ENCODE measurements at regions not wholly inside any gene's neighbourhood (a gene's known extent, or its start where the extent isn't known, plus 50 kb on each side); places are given as distances from the start of the nearest gene placed in this dataset.

DNA sequence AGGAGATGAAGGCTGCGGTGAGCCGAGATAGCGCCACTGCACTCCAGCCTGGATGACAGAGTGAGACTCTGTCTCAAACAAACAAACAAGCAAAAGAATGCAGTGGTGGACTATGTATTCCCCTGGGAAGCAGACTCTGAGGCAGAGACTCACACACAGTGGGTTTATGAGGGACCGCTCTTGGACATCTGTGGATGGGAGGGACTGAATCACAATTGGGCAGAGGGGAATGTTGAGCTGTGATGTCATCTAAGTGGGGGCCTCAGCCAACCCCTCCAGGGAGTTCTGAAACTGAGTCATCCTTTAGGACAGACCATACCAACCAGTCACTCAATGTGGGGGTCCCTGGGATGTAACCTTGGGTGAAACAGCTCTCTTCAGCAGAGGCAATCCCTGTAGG is 151.0 kb downstream of the SUDS3 start:
- H3K27me3 ChIP-seq (ENCODE audit: control insufficient read depth in 3 of 3, insufficient read depth in 3 of 3, low read length in 2 of 3) = no peaks in the 10 kb centered on the region
- H3K9me3 ChIP-seq (ENCODE audit: control insufficient read depth in 4 of 4, insufficient read depth in 3 of 4, low read length in 3 of 4) = no peaks in the 10 kb centered on the region
- H3K4me3 ChIP-seq = no peak overlapping the region
- no peaks in the 10 kb centered on the region for H3K36me3 ChIP-seq (ENCODE audit: control insufficient read depth in 4 of 4, insufficient read depth in 4 of 4, low read length in 4 of 4)
- DNase-seq (no peak), ATAC-seq (ENCODE audit: insufficient read depth, low FRiP score) (no peak)
- H3K4me1 ChIP-seq (ENCODE audit: control insufficient read depth in 5 of 5, insufficient read depth in 5 of 5, low read length in 5 of 5) = peaks cover 0 to 6% (median 0%) of the 10 kb centered on the region in 5 donors
- no peak overlapping the region for H3K27ac ChIP-seq (ENCODE audit: low read depth in 1 of 2, low read length in 1 of 2)
- 84 to 89% methylated on average over 4 of the region's 4 CpGs for WGBS, 2 donors
- no peak overlapping the region for H3K9ac ChIP-seq (ENCODE audit: insufficient read depth in 1 of 2, low read length in 2 of 2)
- TF ChIP-seq, protein P1, sequence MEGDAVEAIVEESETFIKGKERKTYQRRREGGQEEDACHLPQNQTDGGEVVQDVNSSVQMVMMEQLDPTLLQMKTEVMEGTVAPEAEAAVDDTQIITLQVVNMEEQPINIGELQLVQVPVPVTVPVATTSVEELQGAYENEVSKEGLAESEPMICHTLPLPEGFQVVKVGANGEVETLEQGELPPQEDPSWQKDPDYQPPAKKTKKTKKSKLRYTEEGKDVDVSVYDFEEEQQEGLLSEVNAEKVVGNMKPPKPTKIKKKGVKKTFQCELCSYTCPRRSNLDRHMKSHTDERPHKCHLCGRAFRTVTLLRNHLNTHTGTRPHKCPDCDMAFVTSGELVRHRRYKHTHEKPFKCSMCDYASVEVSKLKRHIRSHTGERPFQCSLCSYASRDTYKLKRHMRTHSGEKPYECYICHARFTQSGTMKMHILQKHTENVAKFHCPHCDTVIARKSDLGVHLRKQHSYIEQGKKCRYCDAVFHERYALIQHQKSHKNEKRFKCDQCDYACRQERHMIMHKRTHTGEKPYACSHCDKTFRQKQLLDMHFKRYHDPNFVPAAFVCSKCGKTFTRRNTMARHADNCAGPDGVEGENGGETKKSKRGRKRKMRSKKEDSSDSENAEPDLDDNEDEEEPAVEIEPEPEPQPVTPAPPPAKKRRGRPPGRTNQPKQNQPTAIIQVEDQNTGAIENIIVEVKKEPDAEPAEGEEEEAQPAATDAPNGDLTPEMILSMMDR (IDR thresholded peaks at IDR 0.05; ENCODE audit: control extremely low read depth, extremely low read depth) = no peak

DNA sequence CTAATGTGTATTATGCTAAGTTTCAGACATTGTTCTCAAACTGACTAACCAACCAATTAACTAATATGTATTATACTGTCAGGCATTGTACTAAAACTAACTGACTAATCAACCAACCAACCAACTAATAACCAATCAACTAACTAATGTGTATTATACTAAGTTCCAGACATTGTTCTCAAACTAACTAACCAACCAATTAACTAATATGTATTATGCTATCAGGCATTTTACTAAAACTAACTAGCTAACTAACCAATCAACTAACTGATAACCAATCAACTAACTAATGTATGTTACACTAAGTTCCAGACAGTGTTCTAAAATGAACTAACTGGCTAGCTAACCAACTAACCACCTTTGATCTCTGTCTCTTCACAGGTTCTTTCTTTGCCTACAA is 152.3 kb downstream of the SUDS3 start:
- Histone ChIP-seq H3K9ac (ENCODE audit: insufficient read depth in 1 of 2, low read length in 2 of 2) (no peak overlapping the region), H3K4me3 (no peak overlapping the region), H3K9me3 (ENCODE audit: control insufficient read depth in 4 of 4, insufficient read depth in 3 of 4, low read length in 3 of 4) (no peaks in the 10 kb centered on the region), H3K27me3 (ENCODE audit: control insufficient read depth in 3 of 3, insufficient read depth in 3 of 3, low read length in 2 of 3) (no peaks in the 10 kb centered on the region), H3K27ac (ENCODE audit: low read depth in 1 of 2, low read length in 1 of 2) (no peak overlapping the region), H3K36me3 (ENCODE audit: control insufficient read depth in 4 of 4, insufficient read depth in 4 of 4, low read length in 4 of 4) (no peaks in the 10 kb centered on the region), H3K4me1 (ENCODE audit: control insufficient read depth in 5 of 5, insufficient read depth in 5 of 5, low read length in 5 of 5) (peaks cover 0 to 6% (median 0%) of the 10 kb centered on the region in 5 donors)
- DNase-seq = no peak
- no peak for ATAC-seq (ENCODE audit: insufficient read depth, low FRiP score)
- TF ChIP-seq, protein P1 (IDR thresholded peaks at IDR 0.05; ENCODE audit: control extremely low read depth, extremely low read depth) = no peak

DNA sequence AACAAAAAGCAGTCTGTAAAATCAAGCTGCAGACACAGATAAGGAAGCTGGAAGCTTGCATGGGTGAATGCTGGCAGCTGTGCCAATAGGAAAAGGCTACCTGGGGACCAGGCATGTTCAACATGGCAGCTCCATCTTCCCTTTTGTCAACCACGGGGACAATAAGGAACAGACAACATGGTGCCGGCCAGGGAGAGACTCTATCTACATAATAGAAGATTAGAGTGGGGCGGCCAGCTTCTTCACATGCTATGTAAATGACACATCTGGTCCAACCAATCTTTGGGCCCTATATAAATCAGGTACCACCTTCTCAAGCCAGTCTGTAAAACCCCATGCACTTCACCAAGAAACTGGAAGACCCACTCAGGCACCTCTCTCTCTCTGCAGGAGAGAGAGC is 157.6 kb downstream of the SUDS3 start:
- WGBS, 2 donors = 51 to 57% methylated on average over 3 of the region's 3 CpGs
- Histone ChIP-seq H3K9me3 (ENCODE audit: control insufficient read depth in 4 of 4, insufficient read depth in 3 of 4, low read length in 3 of 4) (peaks cover 0 to 2% (median 0%) of the 10 kb centered on the region in 4 donors), H3K27me3 (ENCODE audit: control insufficient read depth in 3 of 3, insufficient read depth in 3 of 3, low read length in 2 of 3) (no peaks in the 10 kb centered on the region), H3K36me3 (ENCODE audit: control insufficient read depth in 4 of 4, insufficient read depth in 4 of 4, low read length in 4 of 4) (no peaks in the 10 kb centered on the region), H3K4me3 (no peak overlapping the region), H3K9ac (ENCODE audit: insufficient read depth in 1 of 2, low read length in 2 of 2) (no peak overlapping the region), H3K4me1 (ENCODE audit: control insufficient read depth in 5 of 5, insufficient read depth in 5 of 5, low read length in 5 of 5) (peaks cover 0 to 2% (median 0%) of the 10 kb centered on the region in 5 donors), H3K27ac (ENCODE audit: low read depth in 1 of 2, low read length in 1 of 2) (no peak overlapping the region)
- DNase-seq = no peak
- TF ChIP-seq, protein P1 (IDR thresholded peaks at IDR 0.05; ENCODE audit: control extremely low read depth, extremely low read depth) = no peak
- ATAC-seq (ENCODE audit: insufficient read depth, low FRiP score) = no peak

DNA sequence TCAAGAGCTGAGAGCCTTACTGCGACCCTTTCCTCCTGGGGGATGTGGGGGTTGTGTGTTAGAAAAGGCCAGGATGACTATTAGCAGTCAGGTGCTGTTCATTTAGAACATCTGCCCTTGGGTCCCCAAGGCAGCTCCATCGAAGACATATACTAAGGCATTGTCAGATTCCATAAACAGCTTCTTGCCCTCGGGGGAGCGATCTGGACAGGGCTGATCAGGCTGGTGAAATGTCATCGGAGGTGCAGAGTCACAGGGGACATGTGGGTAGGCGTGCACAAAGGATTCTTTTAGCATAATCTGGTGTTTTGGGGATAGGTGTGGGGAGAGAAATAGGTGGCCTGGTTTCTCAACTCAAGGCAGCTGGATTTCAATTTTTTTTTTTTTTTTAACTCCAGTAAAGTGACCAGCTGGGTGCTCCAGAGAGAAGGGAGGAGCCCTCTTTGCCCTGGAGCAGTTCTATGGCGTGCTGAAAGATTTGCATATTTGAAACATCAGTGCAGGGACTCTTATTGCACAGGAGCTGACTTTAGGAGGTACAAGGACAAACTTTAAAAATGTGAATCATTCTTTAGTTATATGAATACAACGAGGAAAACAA is 160.1 kb downstream of the SUDS3 start:
- Histone ChIP-seq H3K27me3 (ENCODE audit: control insufficient read depth in 3 of 3, insufficient read depth in 3 of 3, low read length in 2 of 3) (no peaks in the 10 kb centered on the region), H3K4me1 (ENCODE audit: control insufficient read depth in 5 of 5, insufficient read depth in 5 of 5, low read length in 5 of 5) (peaks cover 0 to 2% (median 0%) of the 10 kb centered on the region in 5 donors), H3K9ac (ENCODE audit: insufficient read depth in 1 of 2, low read length in 2 of 2) (no peak overlapping the region), H3K4me3 (no peak overlapping the region), H3K9me3 (ENCODE audit: control insufficient read depth in 4 of 4, insufficient read depth in 3 of 4, low read length in 3 of 4) (peaks cover 0 to 2% (median 0%) of the 10 kb centered on the region in 4 donors), H3K36me3 (ENCODE audit: control insufficient read depth in 4 of 4, insufficient read depth in 4 of 4, low read length in 4 of 4) (no peaks in the 10 kb centered on the region), H3K27ac (ENCODE audit: low read depth in 1 of 2, low read length in 1 of 2) (peak overlapping the region in 1 of 2 donors; percentile 95)
- TF ChIP-seq, protein P1 (IDR thresholded peaks at IDR 0.05; ENCODE audit: control extremely low read depth, extremely low read depth) = no peak
- 56 to 64% methylated on average over 8 of the region's 8 CpGs for WGBS, 2 donors
- ATAC-seq (ENCODE audit: insufficient read depth, low FRiP score) (no peak), DNase-seq (no peak)

All from lung (tissue), 11 donors.